ENCODE measurements at regions not wholly inside any gene's neighbourhood (a gene's known extent, or its start where the extent isn't known, plus 50 kb on each side); places are given as distances from the start of the nearest gene placed in this dataset.
"Not testable (repeated sequence)": the region's sequence is repeated elsewhere in the genome, so short reads cannot be mapped to it uniquely, and the experiment has no call there.

DNA sequence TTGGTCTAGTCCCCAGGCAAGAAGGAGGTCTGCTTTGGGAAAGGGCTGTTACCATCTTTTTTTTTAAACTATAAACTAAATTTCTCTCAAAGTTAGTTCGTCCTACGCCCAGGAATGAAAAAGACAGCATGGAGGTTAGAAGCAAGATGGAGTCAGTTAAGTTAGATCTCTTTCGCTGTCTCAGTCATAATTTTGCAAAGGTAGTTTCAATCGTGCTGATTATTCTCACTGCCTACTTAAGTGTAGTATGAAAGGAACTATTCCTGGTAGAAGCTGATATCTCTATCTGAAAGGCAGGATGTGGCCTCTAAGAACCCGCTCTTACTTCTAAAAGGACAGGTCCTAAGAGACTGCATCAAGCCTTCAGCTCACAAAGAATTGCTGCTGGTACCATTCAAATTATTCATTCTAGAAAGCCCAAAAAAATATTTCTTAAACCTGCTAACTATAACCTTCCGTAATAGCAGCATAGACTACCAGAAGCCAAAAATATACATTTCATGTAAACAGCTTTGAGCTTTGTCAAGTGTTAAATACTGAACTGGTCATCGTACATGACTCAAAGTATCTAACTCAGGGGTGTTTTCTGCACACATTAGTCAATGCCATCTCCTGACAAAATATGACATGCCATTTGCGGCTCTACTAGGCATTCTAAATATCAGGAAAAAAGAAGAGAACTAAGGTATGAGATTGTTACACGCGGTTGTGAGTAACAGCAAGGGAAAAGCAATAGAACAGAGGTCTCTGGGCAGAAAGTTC lies 96.0 kb upstream of the CCDC80 start:
- DNase-seq (ENCODE audit: low read depth in 2 of 3, low spot score in 2 of 3) = no peak

DNA sequence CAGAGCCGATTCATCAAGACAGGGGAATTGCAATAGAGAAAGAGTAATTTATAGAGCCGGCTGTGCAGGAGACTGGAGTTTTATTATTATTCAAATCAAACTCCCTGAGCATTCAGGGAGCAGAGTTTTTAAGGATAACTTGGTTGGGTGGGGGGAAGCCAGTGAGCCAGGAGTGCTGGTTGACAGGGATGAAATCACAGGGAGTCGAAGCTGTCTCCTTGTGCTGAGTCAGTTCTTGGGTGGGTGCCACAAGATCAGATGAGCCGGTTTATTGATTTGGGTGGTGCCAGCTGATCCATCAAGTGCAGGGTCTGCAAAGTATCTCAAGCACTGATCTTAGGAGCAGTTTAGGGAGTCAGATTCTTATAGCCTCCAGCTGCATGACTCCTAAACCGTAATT lies 95.4 kb upstream of the CCDC80 start:
- DNase-seq (ENCODE audit: low read depth in 2 of 3, low spot score in 2 of 3) = no peak

DNA sequence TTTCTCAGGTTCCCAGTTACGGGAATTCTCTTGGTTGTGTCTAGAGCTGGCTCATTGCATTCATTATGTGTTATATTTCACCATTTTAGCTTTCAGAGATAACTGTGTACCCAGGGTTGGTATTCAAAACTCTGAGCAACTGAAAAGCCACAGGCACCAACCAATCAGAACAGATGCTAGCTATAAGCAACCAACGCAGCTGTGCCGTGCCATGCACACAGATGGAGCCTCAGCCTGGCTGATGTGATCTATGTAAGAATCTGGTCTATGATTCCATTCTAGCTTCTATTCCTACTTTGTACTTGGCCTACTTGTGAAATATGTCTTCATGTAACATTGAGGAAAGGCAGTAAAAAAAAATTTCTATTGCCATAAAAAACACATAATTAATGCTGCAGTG lies 95.0 kb upstream of the CCDC80 start:
- no peak for DNase-seq (ENCODE audit: low read depth in 2 of 3, low spot score in 2 of 3)

- DNase-seq (ENCODE audit: low read depth in 2 of 3, low spot score in 2 of 3) = peak; percentile 4 to 61 (median 21)
These were observed 93.9 kb upstream of the CCDC80 start for GRCh38 chr3:112734736-112735350.

DNA sequence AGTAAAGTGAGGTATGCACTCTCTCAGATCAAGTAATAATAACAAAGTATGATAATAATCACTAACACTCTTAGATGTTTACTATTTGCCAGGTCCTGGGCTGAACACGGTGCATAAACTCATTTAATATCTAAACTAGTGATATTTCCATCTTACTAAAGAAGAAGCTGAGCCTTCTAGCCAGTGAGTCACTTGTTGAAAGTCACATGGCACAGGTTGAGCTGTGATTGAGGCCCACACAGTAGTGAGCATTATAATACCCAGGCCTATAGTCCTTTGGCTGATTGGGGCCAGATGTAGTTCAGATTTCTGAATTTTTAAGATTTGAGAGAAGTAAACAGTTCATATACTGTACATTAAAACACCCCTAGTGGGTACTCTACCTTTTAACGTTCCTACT lies 93.2 kb upstream of the CCDC80 start:
- no peak for DNase-seq (ENCODE audit: low read depth in 2 of 3, low spot score in 2 of 3)

GRCh38 chr3:112730210-112730609 lies 89.3 kb upstream of the CCDC80 start:
- DNase-seq (ENCODE audit: low read depth in 2 of 3, low spot score in 2 of 3) = no peak

DNA sequence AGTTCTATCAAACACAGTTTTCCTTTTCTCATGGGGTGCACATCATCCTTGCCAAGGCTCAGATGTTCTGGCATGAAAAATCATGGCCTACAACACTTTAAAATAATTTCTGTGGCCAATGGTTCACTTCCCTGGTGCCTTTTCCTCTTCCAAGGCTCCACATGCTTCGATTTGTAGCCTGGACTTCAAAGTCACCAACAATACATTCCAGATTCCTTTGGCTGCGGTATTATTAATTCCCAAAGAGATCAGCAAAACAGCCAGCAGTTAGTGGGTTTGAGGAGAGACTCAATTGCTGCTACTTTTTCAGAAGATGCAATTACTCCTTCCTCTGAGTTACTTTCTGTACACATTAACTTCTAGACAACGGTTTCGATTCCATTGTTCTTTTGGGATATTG lies 80.3 kb upstream of the CCDC80 start:
- DNase-seq (ENCODE audit: low read depth in 2 of 3, low spot score in 2 of 3) = no peak

DNA sequence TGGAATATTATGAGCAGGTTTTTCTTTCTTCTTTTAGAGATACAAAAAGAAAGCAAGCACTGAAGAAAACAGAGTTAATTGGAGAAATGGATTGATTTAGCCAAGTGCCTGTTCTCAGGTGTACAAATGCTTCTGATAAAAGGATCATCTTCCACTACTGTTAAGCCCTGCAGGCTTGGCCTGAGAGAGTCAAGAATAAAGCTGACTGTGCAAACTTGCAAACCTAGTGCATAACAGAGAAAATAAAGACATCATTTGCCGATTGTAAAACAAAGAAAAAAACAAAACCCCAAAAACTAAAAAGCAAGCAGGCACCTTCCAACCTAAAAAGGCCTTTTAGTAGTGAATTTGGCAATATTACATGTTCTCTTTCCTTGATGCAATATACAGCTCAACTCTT lies 78.0 kb upstream of the CCDC80 start:
- DNase-seq (ENCODE audit: low read depth in 2 of 3, low spot score in 2 of 3) = no peak

DNA sequence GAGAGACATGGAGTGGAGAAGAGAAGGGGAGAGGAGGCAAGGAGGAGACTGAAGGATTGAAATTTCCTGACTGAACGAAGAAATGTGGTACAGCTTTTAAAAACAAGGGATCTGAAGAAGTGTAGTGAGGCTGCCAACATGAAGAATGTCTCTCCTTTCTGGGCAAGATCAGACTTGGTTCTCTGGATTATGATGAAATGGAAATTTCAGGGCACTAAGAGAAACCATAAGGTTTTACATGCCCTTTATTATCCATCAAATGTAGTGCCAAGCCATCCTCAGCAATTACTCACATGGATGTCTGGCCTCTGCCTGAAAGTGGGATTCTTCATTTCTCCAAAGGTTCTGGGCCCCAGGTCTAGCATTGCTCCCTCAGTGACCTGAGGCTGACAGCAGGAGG lies 77.6 kb upstream of the CCDC80 start:
- DNase-seq (ENCODE audit: low read depth in 2 of 3, low spot score in 2 of 3) = no peak

DNA sequence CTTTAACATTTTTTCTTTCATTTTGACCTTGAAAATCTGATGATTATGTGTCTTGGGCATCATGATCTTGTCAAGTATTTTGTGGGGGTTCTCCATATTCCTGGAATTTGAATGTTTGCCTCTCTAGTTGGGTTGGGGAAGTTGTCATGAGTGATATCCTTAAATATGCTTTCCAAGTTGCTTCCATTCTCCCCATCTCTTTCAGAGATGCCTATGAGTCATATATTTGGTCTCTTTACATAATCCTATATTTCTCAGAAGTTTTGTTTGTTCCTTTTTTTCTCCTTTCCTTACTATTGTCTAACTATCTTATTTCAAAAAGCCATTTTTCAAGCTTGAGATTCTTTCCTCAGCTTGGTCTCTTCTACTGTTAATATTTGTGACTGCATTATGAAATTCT lies 69.0 kb upstream of the CCDC80 start:
- no peak for DNase-seq (ENCODE audit: low read depth in 2 of 3, low spot score in 2 of 3)

DNA sequence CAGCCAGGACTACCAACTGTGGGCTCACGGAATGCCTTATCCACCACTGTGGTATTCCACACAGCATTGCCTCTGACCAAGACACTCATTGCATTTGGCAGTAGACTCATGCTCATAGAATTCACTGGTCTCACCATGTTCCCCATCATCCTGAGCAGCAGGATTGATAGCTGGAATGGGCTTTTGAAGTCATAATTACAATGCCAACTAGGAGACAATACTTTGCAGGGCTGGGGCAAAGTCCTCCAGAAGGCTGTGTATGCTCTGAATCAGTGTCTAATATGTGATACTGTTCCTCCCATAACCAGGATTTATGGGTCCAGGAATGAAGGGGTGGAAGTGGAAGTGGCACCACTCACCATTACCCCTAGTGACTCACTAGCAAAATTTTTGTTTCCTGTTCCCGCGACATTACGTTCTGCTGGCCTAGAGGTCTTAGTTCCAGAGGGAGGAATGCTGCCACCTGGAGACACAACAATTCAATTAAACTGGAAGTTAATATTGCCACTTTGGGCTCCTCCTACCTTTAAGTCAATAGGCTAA lies 58.6 kb upstream of the CCDC80 start:
- DNase-seq (ENCODE audit: low read depth in 2 of 3, low spot score in 2 of 3) = no peak

GRCh38 chr3:112698442-112698841 lies 57.5 kb upstream of the CCDC80 start:
- not testable (repeated sequence) for DNase-seq (ENCODE audit: low read depth in 2 of 3, low spot score in 2 of 3)

- DNase-seq (ENCODE audit: low read depth in 2 of 3, low spot score in 2 of 3) = not testable (repeated sequence)
These were observed 55.3 kb upstream of the CCDC80 start for GRCh38 chr3:112696244-112696643.

- DNase-seq (ENCODE audit: low read depth in 2 of 3, low spot score in 2 of 3) = not testable (repeated sequence)
These were observed 54.6 kb upstream of the CCDC80 start for GRCh38 chr3:112695377-112696108.

DNA sequence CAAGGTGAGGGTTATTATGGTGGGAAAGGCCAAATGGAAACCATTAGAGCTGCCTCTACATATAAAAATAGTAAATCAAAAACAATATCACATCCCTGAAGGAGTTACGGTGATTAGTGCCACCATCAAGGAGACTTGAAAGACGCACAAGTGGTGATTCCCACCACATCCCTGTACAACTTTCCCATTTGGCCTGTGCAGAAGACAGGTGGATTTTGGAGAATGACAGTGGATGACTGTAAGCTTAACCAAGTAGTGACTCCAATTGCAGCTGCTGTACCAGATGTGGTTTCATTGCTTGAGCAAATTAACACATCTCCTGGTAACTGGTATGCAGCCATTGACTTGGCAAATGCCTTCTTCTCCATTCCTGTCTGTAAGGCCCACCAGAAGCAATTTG lies 54.0 kb upstream of the CCDC80 start:
- DNase-seq (ENCODE audit: low read depth in 2 of 3, low spot score in 2 of 3) = not testable (repeated sequence)

DNA sequence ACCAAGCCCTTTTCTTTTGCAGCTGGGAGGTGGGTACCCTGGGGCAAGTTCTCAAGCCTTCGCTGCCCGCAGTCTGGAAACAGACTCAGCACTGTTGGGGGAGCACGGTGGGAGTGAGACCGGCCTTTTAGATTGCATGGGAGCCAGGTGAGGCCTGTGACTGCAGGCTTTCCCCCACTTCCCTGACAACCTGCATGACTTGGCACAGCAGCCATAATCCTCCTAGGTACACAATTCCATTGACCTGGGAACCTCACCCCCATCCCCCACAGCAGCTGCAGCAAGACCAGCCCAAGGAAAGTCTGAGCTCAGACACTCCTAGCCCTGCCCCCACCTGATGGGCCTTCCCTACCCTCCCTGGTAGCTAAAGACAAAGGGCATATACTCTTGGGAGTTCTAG lies 52.2 kb upstream of the CCDC80 start:
- no peak for DNase-seq (ENCODE audit: low read depth in 2 of 3, low spot score in 2 of 3)
